ENCODE measurements at regions not wholly inside any gene's neighbourhood (a gene's known extent, or its start where the extent isn't known, plus 50 kb on each side); places are given as distances from the start of the nearest gene placed in this dataset.

- Histone ChIP-seq H2AFZ (ENCODE audit: insufficient read depth, low read depth, low read length, poor library complexity, severe bottlenecking) (no peak overlapping the region), H3K4me1 (ENCODE audit: control insufficient read depth in 1 of 2, insufficient read depth in 2 of 2, low read length in 2 of 2) (no peaks in the 10 kb centered on the region), H3K27me3 (ENCODE audit: control insufficient read depth in 2 of 2, insufficient read depth in 2 of 2, low read length in 2 of 2) (no peaks in the 10 kb centered on the region), H3K9me3 (replicated peaks in 1 of 2; ENCODE audit: control insufficient read depth in 1 of 2, insufficient read depth in 1 of 2, low read length in 2 of 2) (no peaks in the 10 kb centered on the region), H3K4me3 (replicated peaks in 1 of 3; ENCODE audit: low read depth in 2 of 3, low read length in 3 of 3) (no peak overlapping the region), H3K79me2 (ENCODE audit: insufficient read depth, low read length) (no peaks in the 10 kb centered on the region), H3K27ac (ENCODE audit: low read depth in 1 of 2, low read length in 2 of 2) (no peak overlapping the region), H4K20me1 (ENCODE audit: insufficient read depth, low read length) (no peaks in the 10 kb centered on the region), H3K36me3 (replicated peaks in 1 of 2; ENCODE audit: control insufficient read depth in 1 of 2, insufficient read depth in 2 of 2, low read length in 2 of 2) (no peaks in the 10 kb centered on the region), H3K4me2 (replicated peaks; ENCODE audit: extremely low read depth, low read length, poor library complexity, severe bottlenecking) (no peak overlapping the region), H3K9ac (ENCODE audit: insufficient read depth, low read length, poor library complexity, severe bottlenecking) (no peak overlapping the region)
- DNase-seq: no peak
- TF ChIP-seq CTCF (IDR thresholded peaks at IDR 0.05): no peak
- intact Hi-C loops (cut with micrococcal nuclease): no loop called here
- H3K27me3 Mint-ChIP-seq (ENCODE audit: low read depth in 3 of 3): peaks cover 0 to 2% (median 0%) of the 10 kb centered on the region in 3 donors
- H3K9me3 Mint-ChIP-seq: peaks cover 0 to 2% (median 0%) of the 10 kb centered on the region in 7 donors
- H3K27ac Mint-ChIP-seq: no peak overlapping the region
- H3K4me1 Mint-ChIP-seq: no peaks in the 10 kb centered on the region
- no CpG with 5 or more reads among the region's 2 CpGs for WGBS (ENCODE audit: insufficient coverage)
- H3K4me3 Mint-ChIP-seq: no peak overlapping the region
- H3K36me3 Mint-ChIP-seq: no peaks in the 10 kb centered on the region
Observed at GRCh38 chr6:105537981-105538578, 135.2 kb upstream of the PREP start.

- Histone ChIP-seq H3K4me3 (replicated peaks in 1 of 3; ENCODE audit: low read depth in 2 of 3, low read length in 3 of 3) (no peak overlapping the region), H3K9ac (ENCODE audit: insufficient read depth, low read length, poor library complexity, severe bottlenecking) (no peak overlapping the region), H3K9me3 (replicated peaks in 1 of 2; ENCODE audit: control insufficient read depth in 1 of 2, insufficient read depth in 1 of 2, low read length in 2 of 2) (no peaks in the 10 kb centered on the region), H2AFZ (ENCODE audit: insufficient read depth, low read depth, low read length, poor library complexity, severe bottlenecking) (no peak overlapping the region), H3K27ac (ENCODE audit: low read depth in 1 of 2, low read length in 2 of 2) (no peak overlapping the region), H3K36me3 (replicated peaks in 1 of 2; ENCODE audit: control insufficient read depth in 1 of 2, insufficient read depth in 2 of 2, low read length in 2 of 2) (no peaks in the 10 kb centered on the region), H3K4me2 (replicated peaks; ENCODE audit: extremely low read depth, low read length, poor library complexity, severe bottlenecking) (no peak overlapping the region), H4K20me1 (ENCODE audit: insufficient read depth, low read length) (no peaks in the 10 kb centered on the region), H3K79me2 (ENCODE audit: insufficient read depth, low read length) (no peaks in the 10 kb centered on the region), H3K27me3 (ENCODE audit: control insufficient read depth in 2 of 2, insufficient read depth in 2 of 2, low read length in 2 of 2) (no peaks in the 10 kb centered on the region), H3K4me1 (ENCODE audit: control insufficient read depth in 1 of 2, insufficient read depth in 2 of 2, low read length in 2 of 2) (no peaks in the 10 kb centered on the region)
- no peaks in the 10 kb centered on the region for H3K27me3 Mint-ChIP-seq (ENCODE audit: low read depth in 3 of 3)
- H3K4me3 Mint-ChIP-seq: no peak overlapping the region
- intact Hi-C loops (cut with micrococcal nuclease): no loop called here
- no peak for DNase-seq
- H3K9me3 Mint-ChIP-seq: peaks cover 0 to 2% (median 0%) of the 10 kb centered on the region in 7 donors
- no peak overlapping the region for H3K27ac Mint-ChIP-seq
- TF ChIP-seq CTCF (IDR thresholded peaks at IDR 0.05): no peak
- WGBS (ENCODE audit: insufficient coverage): 100% methylated on average over 2 of the region's 3 CpGs
- no peaks in the 10 kb centered on the region for H3K4me1 Mint-ChIP-seq
- H3K36me3 Mint-ChIP-seq: no peaks in the 10 kb centered on the region
Observed at GRCh38 chr6:105536961-105537360, 134.1 kb upstream of the PREP start.
